K562 (cell line): ENCODE measurements at regions not wholly inside any gene's neighbourhood (a gene's known extent, or its start where the extent isn't known, plus 50 kb on each side); places are given as distances from the start of the nearest gene placed in this dataset.

Experiments
- ATAC-seq: fragments of 200-7000 bp; cut with Tn5 transposase; 3 replicates; pipeline ENCODE4 v1.9.1; 2020; ENCODE audit warnings: moderate library complexity
- BruUV-seq: library from RNA; stranded (reverse); fragments of 400-500 nt; replicated peaks from 2 replicates; lab custom pipeline; 2021; lab: Mats Ljungman, UMichigan
- CTCF ChIA-PET: fragments of 300-600 bp; formaldehyde crosslinking; extraction: SDS; loops from one replicate; lab custom pipeline; 2021; ENCODE audit warnings: low intra/inter-chr PET ratio; lab: Yijun Ruan, JAX
- POLR2A ChIA-PET: fragments of 300-600, 350-650 bp; sonication (Branson Sonifier 250); formaldehyde crosslinking; extraction: SDS; loops from one replicate; lab custom pipeline; 2021; ENCODE audit warnings: antibody characterized with exemption, inconsistent platforms; lab: Yijun Ruan, JAX
- DNase-seq, 4 experiments: peaks; one replicate each; pipeline versions ENCODE4 v3.0.0 to v3.0.0-alpha.2; 2011 to 2018; ENCODE audit warnings: low spot score in 3 of 4, mixed read lengths in 3 of 4; ENCODE audit errors: extremely low read depth in 1 of 4
- FAIRE-seq: peaks from 2 replicates; lab custom pipeline; 2011; peaks lifted over from hg19 to GRCh38; lab: Jason Lieb, UNC
- H2AFZ ChIP-seq: 2 replicates; pipeline ENCODE4 v1.6.0; 2011; ENCODE audit warnings: low read depth, low read length, control low read depth, inconsistent platforms
- H3K27ac ChIP-seq: fragments of 200-600 bp; 3 replicates; pipeline ENCODE4 v1.8.0; 2011; ENCODE audit warnings: low read depth, mild to moderate bottlenecking, control low read depth, inconsistent platforms, low read length, moderate library complexity, mixed read lengths; ENCODE audit errors: extremely low read depth
- H3K27me3 ChIP-seq, 2 experiments: fragments of 300-600 bp in 1 of 2; 2 replicates in 1 of 2; 3 replicates in 1 of 2; pipeline versions ENCODE4 v1.6.0 to v1.8.0; 2011; ENCODE audit warnings: inconsistent platforms in 2 of 2, low read length in 2 of 2, mild to moderate bottlenecking in 1 of 2, mixed read lengths in 1 of 2, moderate library complexity in 1 of 2; ENCODE audit not compliant: control insufficient read depth in 2 of 2, insufficient read depth in 2 of 2
- H3K36me3 ChIP-seq: fragments of 300-600 bp; 3 replicates; pipeline ENCODE4 v1.8.0; 2011; ENCODE audit warnings: mild to moderate bottlenecking, low read length, inconsistent platforms; ENCODE audit not compliant: control insufficient read depth, insufficient read depth
- H3K4me1 ChIP-seq, 2 experiments: fragments of 200-600 bp in 1 of 2; replicated peaks in 1 of 2; 2 replicates in 1 of 2; 3 replicates in 1 of 2; pipeline versions ENCODE4 v1.5.1 to v1.8.0; 2011; ENCODE audit warnings: inconsistent platforms in 2 of 2, low read length in 2 of 2, mild to moderate bottlenecking in 1 of 2, mixed read lengths in 1 of 2, moderate library complexity in 1 of 2; ENCODE audit not compliant: control insufficient read depth in 2 of 2, insufficient read depth in 2 of 2
- H3K4me2 ChIP-seq: 2 replicates; pipeline ENCODE4 v1.6.1; 2011; ENCODE audit warnings: low read length, control low read depth, inconsistent platforms, mixed read lengths; ENCODE audit not compliant: insufficient read depth
- H3K4me3 ChIP-seq: fragments of 200-600 bp; sonication (generic), shearing (Covaris generic); 2 replicates; pipeline ENCODE4 v1.5.1; 2016; ENCODE audit warnings: control low read depth, inconsistent platforms
- H3K79me2 ChIP-seq: fragments of 200-600 bp; 3 replicates; pipeline ENCODE4 v1.8.0; 2011; ENCODE audit warnings: low read length, inconsistent platforms; ENCODE audit not compliant: control insufficient read depth, insufficient read depth
- H3K9ac ChIP-seq, 2 experiments: 2 replicates each; pipeline versions ENCODE4 v1.6.0 to v1.6.1; 2011; ENCODE audit warnings: low read depth in 2 of 2, low read length in 2 of 2, control low read depth in 1 of 2, inconsistent platforms in 1 of 2, mild to moderate bottlenecking in 1 of 2, mixed read lengths in 1 of 2; ENCODE audit not compliant: insufficient read depth in 1 of 2
- H3K9me1 ChIP-seq: one replicate; pipeline ENCODE4 v1.6.0; 2011; ENCODE audit warnings: inconsistent platforms, mild to moderate bottlenecking, low read length, moderate library complexity; ENCODE audit not compliant: control insufficient read depth, insufficient read depth
- H3K9me3 ChIP-seq: replicated peaks from 2 replicates; pipeline ENCODE4 v1.5.1; 2011; ENCODE audit warnings: low read depth, low read length, inconsistent platforms; ENCODE audit not compliant: control insufficient read depth, insufficient read depth
- H4K20me1 ChIP-seq: replicated peaks from 2 replicates; pipeline ENCODE4 v1.6.1; 2011; ENCODE audit warnings: low read length, inconsistent platforms, mixed read lengths; ENCODE audit not compliant: control insufficient read depth, insufficient read depth
- ATF3 ChIP-seq, 2 experiments: fragments of 450-650 bp in 1 of 2; sonication (generic) in 1 of 2; formaldehyde crosslinking in 1 of 2; IDR thresholded peaks in 1 of 2; conservative IDR thresholded peaks in 1 of 2; 2 replicates each; pipeline versions ENCODE4 v1.6.1 to v1.8.1; 2016 to 2023; ENCODE audit warnings: mild to moderate bottlenecking in 2 of 2, moderate library complexity in 2 of 2, inconsistent platforms in 1 of 2, missing genetic modification reagents in 1 of 2
- BHLHE40 ChIP-seq: IDR thresholded peaks from 2 replicates; pipeline ENCODE4 v1.6.1; 2011; ENCODE audit warnings: low read length, improper control_type of control experiment
- CBX2 ChIP-seq: fragments of 200-600 bp; sonication (generic); IDR thresholded peaks from one replicate; pipeline ENCODE4 v1.6.1; 2012; ENCODE audit warnings: mild to moderate bottlenecking, low read length, inconsistent platforms; ENCODE audit not compliant: insufficient read depth, poor library complexity, severe bottlenecking
- CBX8 ChIP-seq: fragments of 200-600 bp; sonication (generic); IDR thresholded peaks from 2 replicates; pipeline ENCODE4 v1.6.1; 2012; ENCODE audit warnings: borderline replicate concordance, mixed run types, low read depth, mild to moderate bottlenecking, moderate library complexity, mixed read lengths, low read length, control low read depth, inconsistent platforms; ENCODE audit not compliant: poor library complexity, severe bottlenecking; ENCODE audit errors: extremely low read depth
- CREB3L1 ChIP-seq: fragments of 450-650 bp; IDR thresholded peaks from 2 replicates; pipeline ENCODE4 v1.6.1; 2014; ENCODE audit warnings: low read depth, mild to moderate bottlenecking, moderate library complexity, borderline replicate concordance
- E2F4 ChIP-seq: sonication (generic); formaldehyde crosslinking; IDR thresholded peaks from 2 replicates; pipeline ENCODE4 v1.8.0; 2022; ENCODE audit warnings: mild to moderate bottlenecking, low read depth, missing genetic modification reagents
- EWSR1 ChIP-seq: fragments of 450-650 bp; IDR thresholded peaks from 2 replicates; pipeline ENCODE4 v1.6.1; 2018; ENCODE audit warnings: borderline replicate concordance, mild to moderate bottlenecking, low read depth, moderate library complexity; ENCODE audit not compliant: partially characterized antibody
- HMBOX1 ChIP-seq: sonication (generic); IDR thresholded peaks from 2 replicates; pipeline ENCODE4 v1.6.1; 2016
- IFI16 ChIP-seq: fragments of 250-450 bp; sonication (Bioruptor Pico); IDR thresholded peaks from 2 replicates; pipeline ENCODE4 v2.1.2; 2022; ENCODE audit warnings: mild to moderate bottlenecking, inconsistent platforms
- NCOA4 ChIP-seq: fragments of 450-650 bp; IDR thresholded peaks from 2 replicates; pipeline ENCODE4 v1.6.1; 2018; ENCODE audit warnings: mild to moderate bottlenecking; ENCODE audit not compliant: partially characterized antibody
- ZNF263 ChIP-seq: sonication (generic); formaldehyde crosslinking; IDR thresholded peaks from 2 replicates; pipeline ENCODE4 v1.8.0; 2022; ENCODE audit warnings: mild to moderate bottlenecking, missing genetic modification reagents, borderline replicate concordance
- ZNF696 ChIP-seq: fragments of 250-450 bp; sonication (Bioruptor Pico); conservative IDR thresholded peaks from 2 replicates; pipeline ENCODE4 v1.4.0; 2020; ENCODE audit warnings: mild to moderate bottlenecking, moderate library complexity
- WGBS: fragments of 100-300 bp; shearing (Covaris generic); methylation state at CpG from one replicate; pipeline ENCODE4 v1.1.6; 2016; ENCODE audit warnings: low coverage, mixed read lengths; ENCODE audit not compliant: insufficient coverage; ENCODE audit errors: missing lambda C conversion rate; 5-methylcytosine and 5-hydroxymethylcytosine counted together
- in situ Hi-C: fragments of 300-500 bp; cut with MboI; formaldehyde crosslinking; loops from 4 replicates; pipeline ENCODE4 v1.15.0; 2018; ENCODE audit warnings: inconsistent platforms, mixed read lengths
- intact Hi-C: fragments of 100-400 bp; cut with micrococcal nuclease; formaldehyde crosslinking; loops from 2 replicates; pipeline ENCODE4 v1.14.2; 2022

GRCh38 chr2:102080451-102081242 is 61.9 kb upstream of the IL1R1 start (continued):
- TF ChIP-seq CBX8 (no peak), ATF3 (IDR thresholded peaks at IDR 0.05) (0 out of 2 replicates have a peak, but pooled peaks have one; percentile 15), ATF3 (CRISPR knock-in tag; conservative IDR thresholded peaks at IDR 0.05) (no peak)
- TF ChIP-seq, all 486 proteins: peak for 13

- Histone ChIP-seq H3K79me2 (no peaks in the 10 kb centered on the region), H3K27ac (no peak overlapping the region), H4K20me1 (no peaks in the 10 kb centered on the region), H3K4me3 (no peak overlapping the region), H3K9ac (no peak overlapping the region), H2AFZ (peak overlapping the region; percentile 66; the same call in 1 of the 2 replicates), H3K9me3 (no peaks in the 10 kb centered on the region), H3K36me3 (no peaks in the 10 kb centered on the region), H3K9me1 (no peaks in the 10 kb centered on the region), H3K4me1 (peaks cover 9 to 21% of the 10 kb centered on the region in 2 experiments; a peak in 4 of 5 replicates), H3K4me2 (no peak overlapping the region; the same call in 1 of the 2 replicates), H3K27me3 (no peaks in the 10 kb centered on the region)
- FAIRE-seq: no peak
- no peak for DNase-seq
- 57% methylated on average over 2 of the region's 2 CpGs for WGBS
- ChIA-PET POLR2A (interaction anchor here (1.1 kb wide), 1 partner anchor 11 kb away, joined by 3 read pairs; no protein-coding TSS in a partner anchor), CTCF (no interaction called here)
- intact Hi-C loops (no loop called here), in situ Hi-C loops (no loop called here)
- no TSS peak for BruUV-seq
- no peak for ATAC-seq
- no peak for TF ChIP-seq ZNF263
- TF ChIP-seq ZNF696: no peak
- TF ChIP-seq EWSR1: no peak
- no peak for TF ChIP-seq NCOA4
- no peak for TF ChIP-seq CBX2
- no peak for TF ChIP-seq BHLHE40
- TF ChIP-seq HMBOX1: no peak
- no peak for TF ChIP-seq IFI16 (CRISPR knock-in tag)
- no peak for TF ChIP-seq E2F4 (CRISPR knock-in tag)
- no peak for TF ChIP-seq CREB3L1
Measured at GRCh38 chr2:102081243-102081522, 61.4 kb upstream of the IL1R1 start.
